K562 (cell line): ENCODE measurements at regions not wholly inside any gene's neighbourhood (a gene's known extent, or its start where the extent isn't known, plus 50 kb on each side); places are given as distances from the start of the nearest gene placed in this dataset.

ENCODE experiments used
- BACH1 ChIP-seq: fragments of 200-800 bp; sonication (Bioruptor generic); IDR thresholded peaks from 2 replicates; pipeline ENCODE4 v1.6.1; 2016; ENCODE audit warnings: missing genetic modification characterization, missing compliant biosample characterization
- CTCF ChIP-seq, 3 experiments: IDR thresholded peaks in 2 of 3; conservative IDR thresholded peaks in 1 of 3; 2 replicates each; pipeline ENCODE4 v1.5.1; 2011 to 2012; ENCODE audit warnings: low read length in 3 of 3, mild to moderate bottlenecking in 3 of 3, control low read depth in 2 of 3, improper control_type of control experiment in 1 of 3, inconsistent platforms in 1 of 3, low read depth in 1 of 3, mixed read lengths in 1 of 3, moderate library complexity in 1 of 3; ENCODE audit not compliant: insufficient read depth in 2 of 3
- ETV5 ChIP-seq: sonication (generic); formaldehyde crosslinking; IDR thresholded peaks from 2 replicates; pipeline ENCODE4 v1.4.0; 2020; ENCODE audit warnings: low read depth, mild to moderate bottlenecking, missing genetic modification reagents
- HINFP ChIP-seq: fragments of 450-650 bp; conservative IDR thresholded peaks from 2 replicates; pipeline ENCODE4 v1.6.1; 2016; ENCODE audit warnings: missing genetic modification characterization, low read depth, mild to moderate bottlenecking, control low read depth, missing compliant biosample characterization
- HNRNPLL ChIP-seq: fragments of 200-400 bp; formaldehyde crosslinking; IDR thresholded peaks from 2 replicates; pipeline ENCODE4 v1.6.1; 2017; ENCODE audit warnings: low read length, low read depth, mild to moderate bottlenecking; ENCODE audit not compliant: poor library complexity, severe bottlenecking
- NFYB ChIP-seq: IDR thresholded peaks from 2 replicates; pipeline ENCODE4 v1.6.1; 2011; ENCODE audit warnings: mild to moderate bottlenecking, moderate library complexity; ENCODE audit not compliant: insufficient read length; ENCODE audit errors: extremely low read depth
- NR0B1 ChIP-seq: fragments of 450-650 bp; IDR thresholded peaks from one replicate; pipeline ENCODE4 v1.6.1; 2018; ENCODE audit warnings: mild to moderate bottlenecking, moderate library complexity; ENCODE audit not compliant: partially characterized antibody
- TAF15 ChIP-seq: fragments of 200-400 bp; formaldehyde crosslinking; IDR thresholded peaks from 2 replicates; pipeline ENCODE4 v1.6.1; 2017; ENCODE audit warnings: mild to moderate bottlenecking, low read depth, low read length, moderate library complexity
- YBX1 ChIP-seq: fragments of 450-650 bp; IDR thresholded peaks from 2 replicates; pipeline ENCODE4 v1.7.1; 2016; ENCODE audit warnings: mild to moderate bottlenecking
- ZC3H4 ChIP-seq: sonication (generic); formaldehyde crosslinking; IDR thresholded peaks from 2 replicates; pipeline ENCODE4 v1.9.0; 2021; ENCODE audit warnings: missing genetic modification reagents, borderline replicate concordance
- ZNF24 ChIP-seq: fragments of 450-650 bp; IDR thresholded peaks from 2 replicates; pipeline ENCODE4 v1.6.1; 2016

DNA sequence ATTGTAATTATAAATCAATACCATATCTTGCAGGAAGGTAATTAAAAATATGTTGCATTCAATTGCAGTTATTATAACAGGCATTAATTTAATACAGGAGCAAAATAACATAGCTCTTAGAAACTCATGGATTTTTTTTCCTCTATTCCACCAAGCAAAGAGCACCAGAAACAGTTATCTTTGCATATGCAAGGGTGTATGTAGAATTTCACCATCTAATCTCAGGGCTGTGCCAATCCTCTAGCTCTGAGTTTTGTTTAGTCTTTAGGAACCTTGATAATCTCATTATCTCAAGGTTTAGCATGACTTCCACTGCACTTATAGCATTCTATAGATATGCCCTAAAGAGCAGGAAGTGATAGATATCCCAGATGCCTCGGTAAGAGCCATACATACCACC lies 197.5 kb downstream of the VEGFC start:
- TF ChIP-seq BACH1 (tag) (no peak), ZC3H4 (CRISPR knock-in tag) (no peak), ZNF24 (no peak), NFYB (no peak), CTCF (IDR thresholded peaks at IDR 0.05 in 2 of 3, conservative IDR thresholded peaks at IDR 0.05 in 1 of 3; ENCODE audit: insufficient read depth in 2 of 3, low read depth in 1 of 3, low read length in 3 of 3) (no peak), ETV5 (CRISPR knock-in tag) (no peak), HNRNPLL (no peak), TAF15 (no peak), HINFP (tag) (no peak), YBX1 (no peak), NR0B1 (no peak)
